HG02610 (cell line): ENCODE measurements at regions not wholly inside any gene's neighbourhood (a gene's known extent, or its start where the extent isn't known, plus 50 kb on each side); places are given as distances from the start of the nearest gene placed in this dataset.

ENCODE experiments used
- ATAC-seq: cut with Tn5 transposase; IDR thresholded peaks from one replicate; pipeline ENCODE4 v1.9.1; 2021; ENCODE audit warnings: mild to moderate bottlenecking, moderate library complexity; ENCODE audit not compliant: unreplicated experiment

GRCh38 chr5:53326424-53327153 lies 153.8 kb upstream of the FST start:
- no peak for ATAC-seq

GRCh38 chr5:53327811-53328334 lies 152.6 kb upstream of the FST start:
- ATAC-seq, result no peak

DNA sequence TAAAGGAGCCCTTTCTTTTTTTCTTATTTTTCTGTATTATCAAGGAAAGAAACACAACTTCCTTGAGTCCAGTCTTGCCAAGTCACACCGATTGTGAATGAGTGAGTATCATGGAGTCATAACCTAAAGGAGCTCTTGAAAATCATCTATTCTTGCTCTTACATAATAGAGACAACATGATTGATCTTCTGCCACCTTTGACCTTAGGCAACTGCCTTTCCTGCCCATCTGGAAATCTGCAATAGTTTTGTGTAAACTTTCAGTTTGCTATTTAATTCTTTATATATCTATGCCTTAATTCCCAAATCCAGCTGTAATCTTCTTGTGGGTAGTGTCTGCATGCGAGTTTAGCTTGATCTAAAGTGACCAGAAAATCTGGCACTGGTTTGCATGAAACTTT lies 149.9 kb upstream of the FST start:
- ATAC-seq, result no peak

DNA sequence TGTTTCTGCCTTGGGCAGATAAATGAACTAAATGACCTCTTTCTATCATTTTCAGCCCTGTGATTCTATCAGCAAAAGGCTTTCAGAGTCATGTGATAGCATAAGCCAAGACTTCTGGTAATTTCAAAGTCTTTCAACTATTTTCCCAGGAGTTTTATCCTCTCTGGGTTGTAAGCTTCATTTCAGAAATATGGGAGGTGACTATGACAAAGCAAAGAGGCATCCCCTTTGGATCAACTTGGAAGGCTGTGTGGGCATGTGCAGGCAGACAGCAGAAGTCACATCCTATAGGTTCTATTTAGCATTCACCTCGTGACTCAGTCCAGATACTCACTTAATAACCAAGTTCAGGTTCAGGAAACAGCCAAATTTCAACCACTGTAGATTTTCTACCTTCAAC lies 149.0 kb upstream of the FST start:
- ATAC-seq, result no peak

DNA sequence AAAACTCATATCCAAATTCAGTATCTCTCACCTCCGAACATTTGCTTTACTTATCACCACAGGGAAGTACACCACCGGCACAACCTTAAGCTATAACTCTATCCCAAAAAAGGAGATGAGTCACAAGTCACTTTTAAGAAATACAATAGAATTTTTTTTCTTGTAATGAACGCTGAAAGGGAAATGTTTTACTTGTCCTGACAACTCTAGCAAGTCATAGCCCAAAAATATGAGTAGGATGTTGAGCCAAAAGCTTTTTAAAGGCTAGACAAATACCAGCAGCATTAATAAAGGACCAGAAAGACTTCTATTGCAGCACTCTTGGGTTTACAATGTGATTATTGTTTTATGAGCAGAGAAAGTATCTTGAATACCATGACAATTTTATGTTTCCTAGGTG lies 147.3 kb upstream of the FST start:
- no peak for ATAC-seq

GRCh38 chr5:53334431-53334941 lies 145.9 kb upstream of the FST start:
- ATAC-seq, result no peak

DNA sequence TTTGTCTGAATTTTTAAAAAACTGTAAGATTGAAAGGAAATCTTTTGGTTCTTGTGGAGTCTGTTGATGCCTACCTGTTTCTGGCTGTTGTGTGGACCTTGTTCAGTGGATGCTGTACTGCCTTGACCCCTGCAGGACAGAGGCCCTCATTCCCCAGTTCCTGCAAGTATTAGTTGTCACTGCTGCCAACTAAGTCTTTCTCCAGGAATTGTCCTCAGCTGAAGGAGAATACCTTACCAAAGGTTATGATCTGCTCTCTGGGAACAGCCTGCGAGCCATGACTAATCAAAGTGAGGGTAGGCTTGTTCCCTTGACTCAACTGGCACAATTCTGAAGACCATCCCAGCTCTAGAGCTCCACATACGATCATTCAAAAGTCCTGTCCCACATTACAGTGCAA lies 145.3 kb upstream of the FST start:
- no peak for ATAC-seq

DNA sequence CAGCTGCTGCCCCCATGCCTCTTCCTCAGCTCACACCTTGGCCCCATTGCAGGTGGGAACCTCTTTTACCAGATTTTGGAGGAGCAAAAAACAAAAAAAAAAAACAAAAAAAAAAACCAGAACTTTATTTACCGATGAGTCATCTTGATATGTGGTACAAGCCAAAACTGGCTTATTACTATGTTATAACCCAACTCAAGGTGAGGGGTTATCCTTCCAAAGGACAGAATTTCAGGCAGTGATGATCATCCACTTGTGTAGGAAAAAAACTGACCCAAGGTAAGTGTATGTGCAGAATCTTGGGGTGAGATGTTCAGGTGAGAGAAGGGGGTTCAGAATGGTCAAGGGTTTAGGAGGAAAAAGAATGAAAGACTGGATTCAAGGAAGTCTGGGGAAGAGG lies 142.6 kb upstream of the FST start:
- no peak for ATAC-seq

- no peak for ATAC-seq
These were observed 141.5 kb upstream of the FST start for GRCh38 chr5:53338971-53339370.

DNA sequence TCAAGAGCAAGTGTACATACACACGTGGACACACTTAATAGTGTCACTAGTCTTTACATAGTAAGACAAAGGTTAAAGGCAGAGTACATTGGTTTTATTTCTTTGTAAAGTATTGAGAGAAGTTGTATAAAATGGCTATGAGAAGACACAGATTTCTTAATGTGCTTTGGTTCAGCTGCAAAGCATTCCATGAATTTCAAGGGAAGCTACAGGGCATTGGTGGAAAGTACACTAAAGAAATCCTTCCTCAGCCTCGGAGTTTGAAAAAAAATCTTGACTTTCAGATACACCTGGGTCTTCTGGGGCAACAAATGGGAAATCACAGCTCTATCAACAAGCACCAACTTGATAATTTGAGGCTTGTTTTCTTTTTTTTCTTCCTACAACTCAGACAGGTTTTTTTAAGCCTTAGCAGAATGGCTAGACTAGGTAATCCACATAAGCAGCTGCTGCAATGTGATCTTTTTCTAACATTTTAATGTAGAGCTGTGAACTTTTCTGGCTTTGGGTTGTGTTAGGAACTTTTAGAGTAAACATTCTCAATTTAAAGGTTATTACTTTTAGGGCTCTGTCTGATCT lies 140.4 kb upstream of the FST start:
- no peak for ATAC-seq

- ATAC-seq, result no peak
These were observed 139.3 kb upstream of the FST start for GRCh38 chr5:53340956-53341750.

DNA sequence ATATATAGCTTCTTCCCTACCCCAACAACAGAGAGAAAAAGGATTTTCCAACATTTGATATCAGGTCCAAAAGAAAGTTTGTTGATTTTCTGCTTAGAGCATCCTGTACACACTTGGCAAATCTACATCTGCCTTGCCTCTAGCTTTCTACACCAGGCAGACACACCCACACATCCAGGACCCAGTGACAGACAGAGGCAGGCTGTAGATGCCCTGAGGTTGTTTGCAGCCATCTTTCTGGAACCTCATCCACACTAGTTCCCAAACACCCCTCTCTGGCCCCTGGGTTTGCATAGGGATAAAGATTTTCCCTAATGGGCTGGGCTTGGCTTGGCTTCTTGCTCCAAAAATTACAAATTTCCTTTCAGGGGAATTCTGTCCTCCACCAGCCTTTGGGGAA lies 138.2 kb upstream of the FST start:
- ATAC-seq, result no peak

GRCh38 chr5:53343187-53343586 lies 137.2 kb upstream of the FST start:
- ATAC-seq, result no peak

DNA sequence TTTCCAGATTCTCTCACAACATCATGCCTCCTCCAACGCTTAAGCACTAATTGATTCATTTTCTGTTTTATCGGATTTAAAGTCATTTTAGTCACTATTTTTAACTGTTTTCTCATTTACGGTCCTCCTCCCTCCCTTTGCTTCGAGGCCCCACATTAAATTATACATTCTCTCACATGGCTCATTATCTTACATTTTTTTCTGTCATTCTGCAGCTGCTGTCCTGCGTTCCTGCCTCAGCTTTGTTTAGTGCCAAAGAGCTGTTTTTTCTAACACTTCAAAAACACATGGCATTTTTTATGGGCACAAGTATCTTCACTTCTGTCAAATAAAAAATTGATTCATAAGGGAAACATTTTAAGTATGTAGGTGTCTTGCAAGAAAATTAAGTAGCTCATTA lies 130.1 kb upstream of the FST start:
- ATAC-seq, result no peak

DNA sequence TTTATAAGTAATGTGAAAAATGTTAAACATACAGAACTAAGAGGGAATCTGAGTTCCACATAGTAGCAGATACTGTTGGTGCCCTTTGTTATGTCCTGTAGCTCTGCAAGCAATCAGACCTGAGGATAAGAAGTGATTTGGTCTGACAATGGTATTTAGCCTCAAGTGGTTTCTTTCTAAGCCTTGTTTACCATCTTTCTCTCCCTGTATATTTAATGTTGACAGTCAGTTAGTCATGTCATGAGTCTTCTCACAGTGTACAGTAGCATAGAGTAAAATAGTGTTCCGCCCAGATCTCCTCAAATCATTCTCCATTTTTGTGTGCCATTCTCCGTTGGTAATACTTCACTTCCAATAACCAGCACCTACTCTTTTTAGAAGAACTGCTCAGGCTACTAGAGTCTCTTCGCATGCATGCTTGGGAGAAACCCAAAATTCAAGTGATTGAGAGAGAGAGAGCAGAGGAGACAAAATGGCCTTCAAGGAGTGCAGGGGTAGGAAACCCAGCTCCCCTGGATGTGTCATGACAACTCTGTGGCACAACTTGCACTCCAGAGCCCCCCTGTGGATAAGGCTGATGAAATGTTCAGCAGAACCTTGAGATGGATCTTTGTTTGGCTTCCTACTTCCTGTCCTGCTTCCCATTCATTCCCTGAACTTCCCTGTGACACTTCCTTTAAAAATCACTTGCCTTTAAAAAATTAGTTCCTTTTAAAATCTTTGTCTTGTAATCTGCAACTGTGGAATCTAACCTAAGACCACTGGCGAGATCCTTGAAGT lies 129.2 kb upstream of the FST start:
- ATAC-seq, result no peak

DNA sequence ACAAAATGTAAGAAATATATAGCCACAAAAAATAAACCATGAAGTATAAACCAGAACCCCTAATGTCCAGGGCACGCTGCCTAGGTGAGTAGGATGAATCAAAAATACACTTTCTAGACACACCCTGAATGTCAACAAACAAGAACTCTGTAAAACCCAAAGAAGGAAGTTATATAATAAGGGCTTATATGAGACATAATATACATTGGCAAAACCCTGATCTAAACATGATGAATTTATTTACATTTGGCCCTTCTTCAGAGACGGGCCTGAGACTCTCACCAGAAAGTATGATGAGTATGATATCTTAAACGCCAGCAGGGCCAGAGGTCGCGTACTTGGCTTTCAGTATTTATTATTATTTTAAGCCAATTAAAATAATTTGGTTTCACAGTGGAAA lies 125.1 kb upstream of the FST start:
- no peak for ATAC-seq

- ATAC-seq, result no peak
These were observed 124.5 kb upstream of the FST start for GRCh38 chr5:53355931-53356330.

DNA sequence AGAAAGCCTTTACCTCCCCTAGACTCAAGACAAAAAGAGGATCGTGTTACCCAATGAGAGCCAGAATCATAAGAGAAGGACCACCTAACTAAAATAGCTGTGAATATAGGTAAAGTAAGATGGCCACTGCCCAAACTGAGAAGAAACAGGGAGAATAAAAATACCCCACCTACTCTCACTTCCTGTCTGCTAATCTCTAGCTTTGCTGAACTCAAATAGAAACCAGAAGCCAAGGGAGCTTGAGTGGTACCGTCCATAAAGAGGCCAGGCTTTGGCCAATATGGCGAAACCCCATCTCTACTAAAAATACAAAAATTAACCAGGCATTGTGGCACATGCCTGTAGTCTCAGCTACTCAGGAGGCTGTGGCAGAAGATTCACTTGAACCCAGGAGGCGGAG lies 123.0 kb upstream of the FST start:
- peak; percentile 55 for ATAC-seq

DNA sequence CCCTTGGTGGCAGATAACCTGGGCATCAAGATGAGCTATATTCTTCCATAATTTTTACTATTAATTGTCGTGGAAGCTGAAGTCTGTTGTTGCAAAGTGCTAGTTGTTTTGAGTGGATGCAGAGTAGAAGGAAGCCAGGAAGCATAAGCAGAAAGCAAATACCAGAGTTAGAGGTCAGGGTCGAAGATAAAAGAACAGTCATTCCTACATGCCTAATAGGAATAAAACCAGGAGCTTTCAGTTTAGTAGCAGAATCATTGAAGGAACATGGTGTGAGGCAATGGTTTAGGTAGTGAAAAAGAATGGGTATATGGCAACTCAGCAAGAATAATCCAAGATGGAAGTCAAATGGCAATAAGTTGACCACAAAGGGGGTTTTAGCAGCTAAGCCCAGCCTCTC lies 121.6 kb upstream of the FST start:
- no peak for ATAC-seq

DNA sequence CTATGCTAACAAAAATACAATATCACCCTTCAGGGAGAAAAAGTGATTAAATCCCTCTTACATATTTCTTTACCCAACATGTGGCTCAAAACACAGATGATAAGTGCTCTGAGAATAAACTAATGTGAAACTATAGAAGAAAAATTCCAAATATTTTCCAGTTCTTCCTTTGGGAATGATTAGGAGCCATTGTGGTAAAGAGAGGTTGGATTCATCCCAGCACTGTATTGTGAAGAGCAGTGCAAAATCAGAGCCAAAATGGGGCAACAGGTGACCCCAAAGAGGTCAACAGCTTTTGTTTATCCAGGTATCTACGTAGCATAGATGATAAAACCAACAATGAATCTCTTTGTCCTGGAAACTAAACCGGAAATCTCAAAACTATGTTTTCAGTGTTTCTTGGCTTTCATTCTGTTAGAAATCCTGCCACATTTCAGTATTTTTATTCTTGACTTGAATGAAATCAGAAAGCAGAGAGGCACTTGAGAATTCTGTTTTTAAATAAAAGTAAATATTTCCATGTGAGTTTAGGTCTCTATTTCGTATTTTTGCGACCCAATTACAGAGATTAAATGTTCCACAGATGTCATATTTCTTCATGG lies 120.4 kb upstream of the FST start:
- ATAC-seq, result no peak

DNA sequence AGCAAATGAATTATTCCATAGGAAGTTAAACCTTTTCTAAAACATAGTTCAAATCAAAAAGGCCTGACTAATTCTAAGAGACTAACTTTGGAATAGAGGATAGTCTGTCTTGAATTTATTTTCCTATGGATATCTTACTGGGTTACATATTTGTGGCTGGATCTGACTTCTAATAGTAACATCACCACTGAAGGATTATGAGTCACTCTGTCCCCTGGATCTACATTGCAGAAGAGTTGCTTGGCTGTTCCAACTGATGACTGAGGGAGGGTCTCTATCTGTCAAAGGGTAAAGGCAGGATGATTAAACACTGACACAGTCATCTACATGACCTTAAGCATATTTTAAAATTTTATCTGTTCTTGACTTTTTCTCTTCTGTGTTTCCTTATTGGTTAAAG lies 119.6 kb upstream of the FST start:
- ATAC-seq, result no peak
